ENCODE measurements at regions not wholly inside any gene's neighbourhood (a gene's known extent, or its start where the extent isn't known, plus 50 kb on each side); places are given as distances from the start of the nearest gene placed in this dataset.

DNA sequence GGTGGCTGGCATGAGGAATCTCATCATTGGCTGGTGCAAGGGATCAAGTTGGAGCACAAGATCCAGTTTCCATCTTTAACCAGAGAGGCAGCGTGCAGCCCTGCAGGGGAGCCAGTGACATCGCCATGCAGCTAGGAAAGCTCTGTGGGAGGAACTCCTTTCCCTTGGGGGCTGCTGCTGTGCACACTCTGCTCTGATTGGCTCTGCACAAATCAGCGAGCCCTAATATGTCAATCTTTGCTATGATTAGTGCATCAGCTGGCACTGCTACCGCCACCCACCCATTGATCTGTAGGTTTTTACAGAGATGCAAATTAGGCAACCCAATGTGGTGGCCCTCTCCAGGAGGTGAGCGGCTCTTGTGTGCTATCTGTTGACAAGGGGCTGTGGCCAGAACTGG is 262.6 kb downstream of the PCNX1 start:
- no peak overlapping the region; the same call in 1 of the 2 replicates for H3K14ac ChIP-seq (replicated peaks; ENCODE audit: low read depth, low read length)
- ChIA-PET POLR2A (ENCODE audit: unreplicated experiment) (no interaction called here), CTCF (no interaction called here)
- H3K9ac ChIP-seq (ENCODE audit: low read depth, low read length): no peak overlapping the region
- no peak overlapping the region for H2BK120ac ChIP-seq (ENCODE audit: low read depth, low read length)
- H3K27me3 ChIP-seq (ENCODE audit: control insufficient read depth, insufficient read depth, low read length): no peaks in the 10 kb centered on the region
- H3K4me3 ChIP-seq (ENCODE audit: insufficient read depth, low read depth, low read length): no peak overlapping the region
- H4K5ac ChIP-seq (ENCODE audit: low read depth, low read length): no peak overlapping the region
- 80% methylated on average over 1 of the region's 5 CpGs; no CpG with 5 or more reads in 1 of the 2 experiments for WGBS, 2 experiments (ENCODE audit: extremely low coverage in 2 of 2, insufficient read length in 1 of 2)
- no peak for DNase-seq
- no peak overlapping the region for H3K4ac ChIP-seq (ENCODE audit: low read depth, low read length)
- ATAC-seq (ENCODE audit: low read depth): no peak
- H3K27ac ChIP-seq (ENCODE audit: insufficient read depth, low read length): no peak overlapping the region
- H3K56ac ChIP-seq (ENCODE audit: extremely low read depth, insufficient read depth, low read length): no peak overlapping the region
- no peak overlapping the region for H2BK15ac ChIP-seq (ENCODE audit: low read depth, low read length)
- intact Hi-C loops (cut with micrococcal nuclease) (loop anchor here (10.0 kb wide), 1 partner anchor 1125 kb away; no protein-coding TSS in a partner anchor), dilution Hi-C loops (cut with HindIII; ENCODE audit: low sequenced_read_pairs, unreplicated experiment) (no loop called here), in situ Hi-C loops (cut with MboI; ENCODE audit: low sequenced_read_pairs) (no loop called here)
- TF ChIP-seq CHD1 (IDR thresholded peaks at IDR 0.05; ENCODE audit: low read depth, low read length) (no peak), MXI1 (IDR thresholded peaks at IDR 0.05; ENCODE audit: borderline replicate concordance, low read depth, low read length) (no peak)
- TF ChIP-seq, protein P1, sequence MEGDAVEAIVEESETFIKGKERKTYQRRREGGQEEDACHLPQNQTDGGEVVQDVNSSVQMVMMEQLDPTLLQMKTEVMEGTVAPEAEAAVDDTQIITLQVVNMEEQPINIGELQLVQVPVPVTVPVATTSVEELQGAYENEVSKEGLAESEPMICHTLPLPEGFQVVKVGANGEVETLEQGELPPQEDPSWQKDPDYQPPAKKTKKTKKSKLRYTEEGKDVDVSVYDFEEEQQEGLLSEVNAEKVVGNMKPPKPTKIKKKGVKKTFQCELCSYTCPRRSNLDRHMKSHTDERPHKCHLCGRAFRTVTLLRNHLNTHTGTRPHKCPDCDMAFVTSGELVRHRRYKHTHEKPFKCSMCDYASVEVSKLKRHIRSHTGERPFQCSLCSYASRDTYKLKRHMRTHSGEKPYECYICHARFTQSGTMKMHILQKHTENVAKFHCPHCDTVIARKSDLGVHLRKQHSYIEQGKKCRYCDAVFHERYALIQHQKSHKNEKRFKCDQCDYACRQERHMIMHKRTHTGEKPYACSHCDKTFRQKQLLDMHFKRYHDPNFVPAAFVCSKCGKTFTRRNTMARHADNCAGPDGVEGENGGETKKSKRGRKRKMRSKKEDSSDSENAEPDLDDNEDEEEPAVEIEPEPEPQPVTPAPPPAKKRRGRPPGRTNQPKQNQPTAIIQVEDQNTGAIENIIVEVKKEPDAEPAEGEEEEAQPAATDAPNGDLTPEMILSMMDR (conservative IDR thresholded peaks at IDR 0.05; ENCODE audit: low read depth, low read length): no peak
- H2BK20ac ChIP-seq (ENCODE audit: low read depth, low read length): no peak overlapping the region
- H4K91ac ChIP-seq (ENCODE audit: insufficient read depth, low read depth, low read length): no peak overlapping the region
- H3K23ac ChIP-seq (ENCODE audit: low read depth, low read length): no peak overlapping the region
- no peak overlapping the region for H3K18ac ChIP-seq (ENCODE audit: low read depth, low read length)
- no peaks in the 10 kb centered on the region for H3K9me3 ChIP-seq (ENCODE audit: control insufficient read depth, insufficient read depth, low read length)
- no peak overlapping the region for H3K4me2 ChIP-seq (ENCODE audit: low read depth, low read length)
- no TSS peak for BruUV-seq (replicated peaks)
- H4K8ac ChIP-seq (ENCODE audit: low read depth in 2 of 2, low read length in 2 of 2): no peak overlapping the region
- H3K4me1 ChIP-seq (ENCODE audit: control insufficient read depth, insufficient read depth, low read length): peaks cover 10% of the 10 kb centered on the region
- no peak overlapping the region for H2BK5ac ChIP-seq (ENCODE audit: low read depth, low read length, poor library complexity, severe bottlenecking)
- no peak overlapping the region for H2AK5ac ChIP-seq (ENCODE audit: low read depth, low read length)
- H3K9me1 ChIP-seq (ENCODE audit: insufficient read depth, low read length): no peaks in the 10 kb centered on the region
- H3K36me3 ChIP-seq (ENCODE audit: control insufficient read depth, insufficient read depth, low read length): no peaks in the 10 kb centered on the region
- H2AFZ ChIP-seq (replicated peaks; ENCODE audit: low read length, poor library complexity): no peak overlapping the region
- no peak overlapping the region for H2AK9ac ChIP-seq (replicated peaks; ENCODE audit: low read depth, low read length, poor library complexity)
- no peaks in the 10 kb centered on the region for H3K79me1 ChIP-seq (ENCODE audit: low read depth in 1 of 2, low read length in 2 of 2)
- no peaks in the 10 kb centered on the region for H4K20me1 ChIP-seq (ENCODE audit: insufficient read depth, low read length)
